Activated T-cell treated with anti-CD3 and anti-CD28 coated beads, Interleukin-2, amount 50 U/mL, for 72 hours (primary cell): ENCODE measurements at regions not wholly inside any gene's neighbourhood (a gene's known extent, or its start where the extent isn't known, plus 50 kb on each side); places are given as distances from the start of the nearest gene placed in this dataset.
"Not testable (repeated sequence)": the region's sequence is repeated elsewhere in the genome, so short reads cannot be mapped to it uniquely, and the experiment has no call there.

Experiments
- ATAC-seq, 2 donors: fragments of 150-1000 bp; cut with Tn5 transposase; replicated peaks in 1 of 2; 2 replicates each; pipeline ENCODE4 v1.10.0; 2021; ENCODE audit warnings: moderate library complexity in 2 of 2, mild to moderate bottlenecking in 1 of 2
- DNase-seq, 2 donors: peaks; one replicate each; pipeline ENCODE4 v3.0.0; 2021 to 2022; ENCODE audit warnings: mixed read lengths in 1 of 2
- H3K27ac Mint-ChIP-seq: one replicate; pipeline ENCODE4 v1.8.0; 2022; ENCODE audit warnings: mild to moderate bottlenecking, moderate library complexity, mixed read lengths
- H3K27me3 Mint-ChIP-seq: one replicate; pipeline ENCODE4 v1.8.0; 2022; ENCODE audit warnings: low read depth, mixed read lengths
- H3K36me3 Mint-ChIP-seq, 2 donors: one replicate each; pipeline ENCODE4 v1.8.0; 2022; ENCODE audit warnings: mixed read lengths in 2 of 2, mild to moderate bottlenecking in 1 of 2; ENCODE audit not compliant: insufficient read depth in 2 of 2
- H3K4me1 Mint-ChIP-seq: one replicate; pipeline ENCODE4 v1.8.0; 2022; ENCODE audit warnings: low read depth, mixed read lengths
- H3K4me3 Mint-ChIP-seq, 2 donors: one replicate each; pipeline ENCODE4 v1.8.0; 2022; ENCODE audit warnings: mild to moderate bottlenecking in 2 of 2, mixed read lengths in 2 of 2, moderate library complexity in 2 of 2
- H3K9me3 Mint-ChIP-seq, 2 donors: one replicate each; pipeline ENCODE4 v1.8.0; 2022; ENCODE audit warnings: mixed read lengths in 2 of 2

- no peaks in the 10 kb centered on the region for H3K4me1 Mint-ChIP-seq
- no peak overlapping the region for H3K27ac Mint-ChIP-seq
- DNase-seq (no peak), ATAC-seq (no peak)
- no peaks in the 10 kb centered on the region for H3K27me3 Mint-ChIP-seq
- H3K36me3 Mint-ChIP-seq: no peaks in the 10 kb centered on the region
- no peaks in the 10 kb centered on the region for H3K9me3 Mint-ChIP-seq
- no peak overlapping the region for H3K4me3 Mint-ChIP-seq
Measured at GRCh38 chr14:49036984-49037516, 549.1 kb downstream of the RPS29 start.

- Mint-ChIP-seq H3K27me3 (no peaks in the 10 kb centered on the region), H3K4me3 (no peak overlapping the region), H3K27ac (no peak overlapping the region), H3K36me3 (no peaks in the 10 kb centered on the region), H3K4me1 (no peaks in the 10 kb centered on the region), H3K9me3 (no peaks in the 10 kb centered on the region)
- ATAC-seq (no peak), DNase-seq (no peak)
Measured at GRCh38 chr14:49036266-49036665, 549.9 kb downstream of the RPS29 start.

GRCh38 chr14:49033131-49033530 lies 553.0 kb downstream of the RPS29 start:
- DNase-seq (no peak), ATAC-seq (no peak)
- Mint-ChIP-seq H3K27ac (no peak overlapping the region), H3K4me1 (no peaks in the 10 kb centered on the region), H3K4me3 (no peak overlapping the region), H3K9me3 (no peaks in the 10 kb centered on the region), H3K27me3 (no peaks in the 10 kb centered on the region), H3K36me3 (no peaks in the 10 kb centered on the region)

GRCh38 chr14:49031710-49032109 lies 554.5 kb downstream of the RPS29 start:
- DNase-seq, H3K4me1 Mint-ChIP-seq, ATAC-seq, H3K36me3 Mint-ChIP-seq, H3K4me3 Mint-ChIP-seq, H3K9me3 Mint-ChIP-seq, H3K27ac Mint-ChIP-seq, H3K27me3 Mint-ChIP-seq: not testable (repeated sequence)

- no peaks in the 10 kb centered on the region for H3K9me3 Mint-ChIP-seq
- no peak overlapping the region for H3K27ac Mint-ChIP-seq
- no peaks in the 10 kb centered on the region for H3K27me3 Mint-ChIP-seq
- no peaks in the 10 kb centered on the region for H3K36me3 Mint-ChIP-seq
- no peak for ATAC-seq
- no peak overlapping the region for H3K4me3 Mint-ChIP-seq
- no peak for DNase-seq
- no peaks in the 10 kb centered on the region for H3K4me1 Mint-ChIP-seq
Measured at GRCh38 chr14:49019467-49020115, 566.6 kb downstream of the RPS29 start.

- no peak for ATAC-seq
- Mint-ChIP-seq H3K36me3 (no peaks in the 10 kb centered on the region), H3K27ac (no peak overlapping the region), H3K4me3 (no peak overlapping the region), H3K9me3 (no peaks in the 10 kb centered on the region), H3K4me1 (no peaks in the 10 kb centered on the region), H3K27me3 (no peaks in the 10 kb centered on the region)
- DNase-seq: no peak
Measured at GRCh38 chr14:49017447-49017846, 568.7 kb downstream of the RPS29 start.

GRCh38 chr14:49016381-49016780 lies 569.8 kb downstream of the RPS29 start:
- no peak overlapping the region for H3K4me3 Mint-ChIP-seq
- H3K9me3 Mint-ChIP-seq: no peaks in the 10 kb centered on the region
- no peaks in the 10 kb centered on the region for H3K36me3 Mint-ChIP-seq
- no peak for DNase-seq
- no peak for ATAC-seq
- no peaks in the 10 kb centered on the region for H3K27me3 Mint-ChIP-seq
- H3K27ac Mint-ChIP-seq: no peak overlapping the region
- no peaks in the 10 kb centered on the region for H3K4me1 Mint-ChIP-seq

- H3K9me3 Mint-ChIP-seq: no peaks in the 10 kb centered on the region
- ATAC-seq (no peak), DNase-seq (no peak)
- no peak overlapping the region for H3K27ac Mint-ChIP-seq
- no peak overlapping the region for H3K4me3 Mint-ChIP-seq
- H3K36me3 Mint-ChIP-seq: no peaks in the 10 kb centered on the region
- no peaks in the 10 kb centered on the region for H3K27me3 Mint-ChIP-seq
- no peaks in the 10 kb centered on the region for H3K4me1 Mint-ChIP-seq
Measured at GRCh38 chr14:49014476-49014875, 571.7 kb downstream of the RPS29 start.

GRCh38 chr14:49008363-49008762 lies 577.8 kb downstream of the RPS29 start:
- DNase-seq: no peak
- no peaks in the 10 kb centered on the region for H3K4me1 Mint-ChIP-seq
- H3K27me3 Mint-ChIP-seq: no peaks in the 10 kb centered on the region
- no peaks in the 10 kb centered on the region for H3K36me3 Mint-ChIP-seq
- no peak overlapping the region for H3K27ac Mint-ChIP-seq
- no peak overlapping the region for H3K4me3 Mint-ChIP-seq
- ATAC-seq: no peak
- H3K9me3 Mint-ChIP-seq: no peaks in the 10 kb centered on the region

- Mint-ChIP-seq H3K27me3 (no peaks in the 10 kb centered on the region), H3K27ac (no peak overlapping the region), H3K9me3 (no peaks in the 10 kb centered on the region), H3K4me3 (no peak overlapping the region), H3K4me1 (no peaks in the 10 kb centered on the region), H3K36me3 (no peaks in the 10 kb centered on the region)
- DNase-seq (no peak), ATAC-seq (no peak)
Measured at GRCh38 chr14:48991141-48991540, 595.0 kb downstream of the RPS29 start.

GRCh38 chr14:48983351-48983888 lies 602.8 kb downstream of the RPS29 start:
- no peaks in the 10 kb centered on the region for H3K4me1 Mint-ChIP-seq
- DNase-seq (no peak), ATAC-seq (no peak)
- peaks cover 0 to 2% of the 10 kb centered on the region in 2 donors for H3K9me3 Mint-ChIP-seq
- H3K27me3 Mint-ChIP-seq: no peaks in the 10 kb centered on the region
- H3K36me3 Mint-ChIP-seq: no peaks in the 10 kb centered on the region
- H3K4me3 Mint-ChIP-seq: no peak overlapping the region
- H3K27ac Mint-ChIP-seq: no peak overlapping the region

- no peak for DNase-seq
- Mint-ChIP-seq H3K4me1 (no peaks in the 10 kb centered on the region), H3K27ac (no peak overlapping the region), H3K27me3 (no peaks in the 10 kb centered on the region), H3K9me3 (peaks cover 0 to 5% of the 10 kb centered on the region in 2 donors), H3K36me3 (no peaks in the 10 kb centered on the region), H3K4me3 (no peak overlapping the region)
- no peak for ATAC-seq
Measured at GRCh38 chr14:48974994-48975393, 611.2 kb downstream of the RPS29 start.

- no peaks in the 10 kb centered on the region for H3K4me1 Mint-ChIP-seq
- H3K27ac Mint-ChIP-seq: no peak overlapping the region
- ATAC-seq (no peak), DNase-seq (no peak)
- no peaks in the 10 kb centered on the region for H3K36me3 Mint-ChIP-seq
- H3K9me3 Mint-ChIP-seq: peaks cover 0 to 3% of the 10 kb centered on the region in 2 donors
- H3K27me3 Mint-ChIP-seq: no peaks in the 10 kb centered on the region
- H3K4me3 Mint-ChIP-seq: no peak overlapping the region
Measured at GRCh38 chr14:48973151-48973550, 613.0 kb downstream of the RPS29 start.

- no peak overlapping the region for H3K27ac Mint-ChIP-seq
- H3K27me3 Mint-ChIP-seq: no peaks in the 10 kb centered on the region
- H3K4me1 Mint-ChIP-seq: no peaks in the 10 kb centered on the region
- no peak for ATAC-seq
- DNase-seq: no peak
- no peak overlapping the region for H3K4me3 Mint-ChIP-seq
- no peaks in the 10 kb centered on the region for H3K36me3 Mint-ChIP-seq
- H3K9me3 Mint-ChIP-seq: peaks cover 0 to 3% of the 10 kb centered on the region in 2 donors
Measured at GRCh38 chr14:48970943-48971342, 615.2 kb downstream of the RPS29 start.
